ENCODE measurements at regions not wholly inside any gene's neighbourhood (a gene's known extent, or its start where the extent isn't known, plus 50 kb on each side); places are given as distances from the start of the nearest gene placed in this dataset.

DNA sequence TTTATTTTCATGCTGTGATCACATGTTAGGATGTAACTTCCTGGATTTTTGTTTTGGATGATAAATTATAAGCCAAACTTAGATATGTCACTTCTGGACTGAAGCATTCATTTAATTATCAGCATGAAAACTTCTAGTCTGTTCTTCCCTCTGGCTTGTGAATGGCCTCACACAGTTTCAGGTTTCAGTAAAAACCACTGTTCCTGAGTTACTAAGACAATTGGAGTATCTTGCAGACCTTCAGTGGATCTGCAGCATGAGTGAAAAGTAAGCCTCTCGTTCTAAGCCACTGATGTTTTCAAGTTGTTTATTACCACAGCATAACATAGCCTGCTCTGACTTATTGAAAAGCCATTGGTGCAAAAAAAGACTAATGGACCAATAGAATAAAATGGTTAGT, 55.3 kb upstream of the RGS21 start:
- POLR2A ChIA-PET, result no interaction called here

DNA sequence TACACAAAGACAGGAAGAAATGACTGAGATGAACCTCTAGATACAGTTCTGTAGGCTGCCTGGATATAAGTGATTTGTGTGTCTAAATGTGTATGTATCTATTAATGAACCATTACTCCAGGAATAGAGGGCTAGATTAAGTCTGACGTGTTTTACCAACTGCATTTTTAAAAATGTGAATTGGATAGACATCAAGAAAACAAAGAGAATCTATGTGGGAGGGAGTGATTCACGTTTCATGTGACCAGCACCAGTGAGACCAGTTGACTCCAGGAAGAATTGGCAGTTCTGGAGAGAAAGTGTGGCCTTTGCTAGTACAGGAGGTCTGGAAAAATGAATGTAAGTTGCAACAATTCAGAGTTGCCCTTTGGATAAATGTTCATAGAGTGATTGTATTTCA, 53.4 kb upstream of the RGS21 start:
- POLR2A ChIA-PET, result no interaction called here
- TF ChIP-seq, protein P1, sequence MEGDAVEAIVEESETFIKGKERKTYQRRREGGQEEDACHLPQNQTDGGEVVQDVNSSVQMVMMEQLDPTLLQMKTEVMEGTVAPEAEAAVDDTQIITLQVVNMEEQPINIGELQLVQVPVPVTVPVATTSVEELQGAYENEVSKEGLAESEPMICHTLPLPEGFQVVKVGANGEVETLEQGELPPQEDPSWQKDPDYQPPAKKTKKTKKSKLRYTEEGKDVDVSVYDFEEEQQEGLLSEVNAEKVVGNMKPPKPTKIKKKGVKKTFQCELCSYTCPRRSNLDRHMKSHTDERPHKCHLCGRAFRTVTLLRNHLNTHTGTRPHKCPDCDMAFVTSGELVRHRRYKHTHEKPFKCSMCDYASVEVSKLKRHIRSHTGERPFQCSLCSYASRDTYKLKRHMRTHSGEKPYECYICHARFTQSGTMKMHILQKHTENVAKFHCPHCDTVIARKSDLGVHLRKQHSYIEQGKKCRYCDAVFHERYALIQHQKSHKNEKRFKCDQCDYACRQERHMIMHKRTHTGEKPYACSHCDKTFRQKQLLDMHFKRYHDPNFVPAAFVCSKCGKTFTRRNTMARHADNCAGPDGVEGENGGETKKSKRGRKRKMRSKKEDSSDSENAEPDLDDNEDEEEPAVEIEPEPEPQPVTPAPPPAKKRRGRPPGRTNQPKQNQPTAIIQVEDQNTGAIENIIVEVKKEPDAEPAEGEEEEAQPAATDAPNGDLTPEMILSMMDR (IDR thresholded peaks at IDR 0.05; ENCODE audit: control extremely low read depth, extremely low read depth, low read depth, missing control alignments), result no peak
- no peak for DNase-seq (ENCODE audit: extremely low spot score)
- CTCF ChIA-PET, result no interaction called here

More for the DNA sequence above, 55.3 kb upstream of the RGS21 start:
- no peak for DNase-seq (ENCODE audit: extremely low spot score)
- TF ChIP-seq, protein P1 (IDR thresholded peaks at IDR 0.05; ENCODE audit: control extremely low read depth, extremely low read depth, low read depth, missing control alignments), result no peak
- CTCF ChIA-PET, result no interaction called here

DNA sequence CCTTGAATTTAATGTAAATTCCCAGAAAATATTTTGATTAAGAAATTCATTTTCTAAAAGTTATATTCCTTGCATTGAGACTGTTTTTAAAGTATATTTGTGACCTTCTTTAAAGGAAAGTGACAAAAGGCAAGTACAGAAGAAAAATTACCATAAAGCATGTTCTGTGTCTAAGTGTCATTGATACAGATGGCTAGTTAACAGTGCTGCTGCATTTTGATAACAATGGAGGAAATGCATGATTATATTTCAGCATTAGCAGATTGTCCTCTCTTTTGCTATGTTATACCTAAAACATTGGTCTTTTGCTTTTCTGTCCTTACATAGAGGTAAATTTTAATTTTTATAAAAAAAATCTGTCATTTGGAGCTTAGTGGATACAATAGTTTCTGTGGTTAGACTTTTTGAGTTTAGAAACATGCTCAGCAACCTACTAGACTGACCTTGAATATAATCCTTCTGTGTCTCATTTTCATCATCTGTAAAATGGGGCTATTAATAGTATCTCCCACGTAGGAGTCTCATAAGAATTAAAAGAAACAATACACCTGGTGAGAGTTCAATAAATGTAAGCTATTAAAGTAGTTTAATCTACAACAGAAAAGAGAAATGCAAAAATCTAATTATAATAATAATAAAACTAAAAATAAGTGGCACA, 51.1 kb upstream of the RGS21 start:
- DNase-seq (ENCODE audit: extremely low spot score), result no peak
- ChIA-PET CTCF (no interaction called here), POLR2A (no interaction called here)
- TF ChIP-seq, protein P1 (IDR thresholded peaks at IDR 0.05; ENCODE audit: control extremely low read depth, extremely low read depth, low read depth, missing control alignments), result no peak

GRCh38 chr1:192266645-192267044, 50.1 kb upstream of the RGS21 start:
- TF ChIP-seq, protein P1 (IDR thresholded peaks at IDR 0.05; ENCODE audit: control extremely low read depth, extremely low read depth, low read depth, missing control alignments), result no peak
- no peak for DNase-seq (ENCODE audit: extremely low spot score)
- POLR2A ChIA-PET, result no interaction called here
- CTCF ChIA-PET, result no interaction called here

Data from GM10248 (cell line).